SK-N-SH (cell line): ENCODE measurements at regions not wholly inside any gene's neighbourhood (a gene's known extent, or its start where the extent isn't known, plus 50 kb on each side); places are given as distances from the start of the nearest gene placed in this dataset.

ENCODE experiments used
- CTCF ChIA-PET: fragments of 300-600, 350-600 bp; formaldehyde crosslinking; extraction: SDS; loops from one replicate; lab custom pipeline; 2021; lab: Yijun Ruan, JAX
- POLR2A ChIA-PET: fragments of 350-600 bp; sonication (Branson Sonifier 250); formaldehyde crosslinking; extraction: SDS; loops from one replicate; lab custom pipeline; 2020; ENCODE audit warnings: antibody characterized with exemption, inconsistent platforms; lab: Yijun Ruan, JAX
- DNase-seq: peaks from one replicate; pipeline ENCODE4 v3.0.0; 2012
- H2AFZ ChIP-seq: fragments of 200-600 bp; sonication (generic); 2 replicates; pipeline ENCODE4 v1.8.1; 2016; ENCODE audit warnings: antibody characterized with exemption, mild to moderate bottlenecking, low read depth
- H3F3A ChIP-seq: fragments of 200-600 bp; sonication (generic); replicated peaks from 2 replicates; pipeline ENCODE3; 2016; ENCODE audit warnings: antibody characterized with exemption, mild to moderate bottlenecking; ENCODE audit not compliant: insufficient read depth
- H3K27ac ChIP-seq, 2 experiments: fragments of 200-500 bp in 1 of 2; fragments of 200-600 bp in 1 of 2; sonication (Bioruptor generic) in 1 of 2; sonication (generic), shearing (Covaris generic) in 1 of 2; 2 replicates each; pipeline versions ENCODE4 v1.5.1 to v1.6.1; 2014 to 2016; ENCODE audit warnings: low read depth in 2 of 2, inconsistent platforms in 1 of 2, low read length in 1 of 2, mild to moderate bottlenecking in 1 of 2, mixed read lengths in 1 of 2
- H3K27me3 ChIP-seq: fragments of 200-600 bp; sonication (generic), shearing (Covaris generic); 2 replicates; pipeline ENCODE4 v1.6.1; 2016; ENCODE audit warnings: mixed run types; ENCODE audit not compliant: insufficient read depth
- H3K36me3 ChIP-seq, 2 experiments: fragments of 200-500 bp in 1 of 2; fragments of 200-600 bp in 1 of 2; sonication (Bioruptor generic) in 1 of 2; sonication (generic) in 1 of 2; replicated peaks in 1 of 2; 2 replicates each; pipeline versions ENCODE3 to v1.5.1; 2014 to 2016; ENCODE audit warnings: low read length in 1 of 2, mild to moderate bottlenecking in 1 of 2; ENCODE audit not compliant: insufficient read depth in 2 of 2, control insufficient read depth in 1 of 2
- H3K4me1 ChIP-seq, 2 experiments: fragments of 200-500 bp in 1 of 2; fragments of 200-600 bp in 1 of 2; sonication (Bioruptor generic) in 1 of 2; sonication (generic), shearing (Covaris generic) in 1 of 2; 2 replicates each; pipeline versions ENCODE4 v1.5.1 to v1.6.1; 2014 to 2016; ENCODE audit warnings: low read depth in 1 of 2, low read length in 1 of 2, mixed run types in 1 of 2; ENCODE audit not compliant: insufficient read depth in 2 of 2, control insufficient read depth in 1 of 2
- H3K4me2 ChIP-seq: fragments of 200-600 bp; sonication (generic), shearing (Covaris generic); 2 replicates; pipeline ENCODE4 v1.6.1; 2017; ENCODE audit warnings: mixed run types
- H3K4me3 ChIP-seq, 2 experiments: fragments of 200-500 bp in 1 of 2; fragments of 200-600 bp in 1 of 2; sonication (Bioruptor generic) in 1 of 2; sonication (generic), shearing (Covaris generic) in 1 of 2; 2 replicates each; pipeline versions ENCODE4 v1.5.1 to v1.8.1; 2014 to 2016; ENCODE audit warnings: low read depth in 2 of 2, inconsistent platforms in 1 of 2, low read length in 1 of 2, mild to moderate bottlenecking in 1 of 2, mixed read lengths in 1 of 2, moderate library complexity in 1 of 2
- H3K79me2 ChIP-seq: fragments of 200-600 bp; sonication (generic); 2 replicates; pipeline ENCODE4 v1.8.1; 2017; ENCODE audit warnings: mild to moderate bottlenecking; ENCODE audit not compliant: insufficient read depth
- H3K9ac ChIP-seq: fragments of 200-600 bp; sonication (generic); 2 replicates; pipeline ENCODE4 v1.6.1; 2017; ENCODE audit warnings: mixed run types
- H3K9me2 ChIP-seq: fragments of 200-600 bp; sonication (generic); 2 replicates; pipeline ENCODE4 v1.6.1; 2017; ENCODE audit warnings: mixed run types
- H3K9me3 ChIP-seq: fragments of 200-600 bp; sonication (generic); 2 replicates; pipeline ENCODE4 v1.6.1; 2017; ENCODE audit warnings: mixed run types, mild to moderate bottlenecking, moderate library complexity
- H4K20me1 ChIP-seq: fragments of 200-600 bp; sonication (generic); 2 replicates; pipeline ENCODE4 v1.6.1; 2017; ENCODE audit warnings: mild to moderate bottlenecking, mixed run types; ENCODE audit not compliant: insufficient read depth
- CTCF ChIP-seq: fragments of 200-600 bp; sonication (generic); IDR thresholded peaks from 2 replicates; pipeline ENCODE4 v1.6.1; 2017; ENCODE audit warnings: antibody characterized with exemption, mild to moderate bottlenecking, moderate library complexity
- ELF1 ChIP-seq: IDR thresholded peaks from 2 replicates; pipeline ENCODE4 v1.4.0; 2012
- EZH2phosphoT487 ChIP-seq: fragments of 200-600 bp; sonication (generic); IDR thresholded peaks from 2 replicates; pipeline ENCODE4 v1.6.1; 2017; ENCODE audit warnings: low read depth, mixed run types, mild to moderate bottlenecking, antibody characterized with exemption, moderate library complexity, borderline replicate concordance
- FOSL2 ChIP-seq: IDR thresholded peaks from 2 replicates; pipeline ENCODE4 v1.4.0; 2012; ENCODE audit warnings: low read depth, mild to moderate bottlenecking, moderate library complexity, borderline replicate concordance
- FOXJ3 ChIP-seq: sonication (generic); formaldehyde crosslinking; IDR thresholded peaks from 2 replicates; pipeline ENCODE4 v1.5.1; 2020; ENCODE audit warnings: mild to moderate bottlenecking, missing genetic modification reagents
- FOXM1 ChIP-seq: IDR thresholded peaks from 2 replicates; pipeline ENCODE4 v1.4.0; 2012; ENCODE audit warnings: low read depth, mild to moderate bottlenecking
- JUND ChIP-seq: IDR thresholded peaks from 2 replicates; pipeline ENCODE4 v1.4.0; 2012
- MEF2A ChIP-seq: IDR thresholded peaks from 2 replicates; pipeline ENCODE4 v1.4.0; 2012; ENCODE audit warnings: low read depth, borderline replicate concordance
- NFIC ChIP-seq: IDR thresholded peaks from 2 replicates; pipeline ENCODE4 v1.4.0; 2012; ENCODE audit warnings: borderline replicate concordance
- POLR2AphosphoS5 ChIP-seq: IDR thresholded peaks from 2 replicates; pipeline ENCODE4 v1.6.1; 2012; ENCODE audit warnings: low read depth, low read length
- REST ChIP-seq: IDR thresholded peaks from 2 replicates; pipeline ENCODE4 v1.6.1; 2012; ENCODE audit warnings: mild to moderate bottlenecking, low read depth, low read length, moderate library complexity
- RFX5 ChIP-seq: IDR thresholded peaks from 2 replicates; pipeline ENCODE4 v1.6.1; 2012; ENCODE audit warnings: mild to moderate bottlenecking, improper control_type of control experiment, low read length
- RXRA ChIP-seq: IDR thresholded peaks from 2 replicates; pipeline ENCODE4 v1.4.0; 2012; ENCODE audit warnings: low read depth, mild to moderate bottlenecking, borderline replicate concordance
- SMC3 ChIP-seq: IDR thresholded peaks from 2 replicates; pipeline ENCODE4 v1.6.1; 2012; ENCODE audit warnings: low read depth, low read length, improper control_type of control experiment
- TCF12 ChIP-seq: IDR thresholded peaks from 2 replicates; pipeline ENCODE4 v1.4.0; 2012
- USF1 ChIP-seq: IDR thresholded peaks from 2 replicates; pipeline ENCODE4 v1.4.0; 2012; ENCODE audit warnings: low read depth, borderline replicate concordance
- ZBTB33 ChIP-seq: IDR thresholded peaks from 2 replicates; pipeline ENCODE4 v1.4.0; 2012; ENCODE audit warnings: low read depth, borderline replicate concordance
- WGBS: methylation state at CpG from one replicate; pipeline ENCODE4 v1.1.6; 2017; ENCODE audit warnings: low lambda C conversion rate; 5-methylcytosine and 5-hydroxymethylcytosine counted together
- TF ChIP-seq, protein P1 (sequence below): IDR thresholded peaks from 2 replicates; pipeline ENCODE4 v1.4.0; 2012; ENCODE audit warnings: low read depth

DNA sequence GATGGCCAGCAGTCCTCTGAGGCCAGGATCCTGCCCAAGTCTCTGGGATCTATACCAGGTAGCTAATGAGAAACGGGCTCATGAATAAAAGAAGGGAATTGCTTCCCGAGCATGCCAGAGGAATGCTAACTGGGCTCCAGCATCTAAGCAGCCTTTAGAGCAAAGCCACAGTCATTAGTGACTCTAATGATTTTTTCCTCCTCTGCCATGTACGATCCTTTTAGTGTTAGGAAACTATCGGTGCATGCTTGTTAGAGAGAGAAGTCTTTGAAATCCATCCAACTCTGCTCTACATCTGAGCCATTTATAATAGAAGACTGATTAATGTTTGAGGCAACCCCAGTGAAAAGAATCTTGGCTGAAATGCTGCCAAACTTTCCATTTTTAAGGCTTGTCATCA is 124.9 kb upstream of the TCERG1L start:
- TF ChIP-seq SMC3 = no peak
- TF ChIP-seq ELF1 = no peak
- TF ChIP-seq FOXJ3 (CRISPR knock-in tag) = no peak
- TF ChIP-seq NFIC = no peak
- no peak for TF ChIP-seq EZH2phosphoT487
- TF ChIP-seq USF1 = no peak
- no peak for TF ChIP-seq FOXM1
- no peak for TF ChIP-seq JUND
- TF ChIP-seq CTCF = no peak
- no peak for TF ChIP-seq TCF12
- no peak for TF ChIP-seq ZBTB33
- TF ChIP-seq FOSL2 = no peak
- TF ChIP-seq RFX5 = no peak
- TF ChIP-seq MEF2A = no peak
- no peak for TF ChIP-seq POLR2AphosphoS5
- no peak for TF ChIP-seq REST
- TF ChIP-seq, protein P1, sequence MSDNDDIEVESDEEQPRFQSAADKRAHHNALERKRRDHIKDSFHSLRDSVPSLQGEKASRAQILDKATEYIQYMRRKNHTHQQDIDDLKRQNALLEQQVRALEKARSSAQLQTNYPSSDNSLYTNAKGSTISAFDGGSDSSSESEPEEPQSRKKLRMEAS = no peak
- TF ChIP-seq RXRA = no peak
- TF ChIP-seq, all 33 proteins: peak for 0
- peaks cover 0 to 10% of the 10 kb centered on the region in 2 experiments; a peak in 1 of 4 replicates for H3K4me1 ChIP-seq
- WGBS = 28% methylated on average over 4 of the region's 4 CpGs
- no peak overlapping the region for H3K27ac ChIP-seq
- DNase-seq = no peak
- CTCF ChIA-PET = interaction anchor here (7.7 kb wide), 1 partner anchor 17 kb away, joined by 52 read pairs; no protein-coding TSS in a partner anchor
- no peak overlapping the region for H3K4me2 ChIP-seq
- POLR2A ChIA-PET = no interaction called here
- no peaks in the 10 kb centered on the region for H3K79me2 ChIP-seq
- H3K9me3 ChIP-seq = no peaks in the 10 kb centered on the region
- H4K20me1 ChIP-seq = no peaks in the 10 kb centered on the region
- H3K9ac ChIP-seq = no peak overlapping the region
- no peak overlapping the region for H2AFZ ChIP-seq
- no peaks in the 10 kb centered on the region for H3K9me2 ChIP-seq
- no peaks in the 10 kb centered on the region for H3F3A ChIP-seq
- H3K4me3 ChIP-seq = no peak overlapping the region
- no peaks in the 10 kb centered on the region for H3K36me3 ChIP-seq
- H3K27me3 ChIP-seq = no peaks in the 10 kb centered on the region
